Amniotic epithelial cell (primary cell): ENCODE measurements at regions not wholly inside any gene's neighbourhood (a gene's known extent, or its start where the extent isn't known, plus 50 kb on each side); places are given as distances from the start of the nearest gene placed in this dataset.

Source experiments
- DNase-seq: peaks from one replicate; pipeline ENCODE4 v3.0.0-alpha.2; 2010; ENCODE audit warnings: low read depth

DNA sequence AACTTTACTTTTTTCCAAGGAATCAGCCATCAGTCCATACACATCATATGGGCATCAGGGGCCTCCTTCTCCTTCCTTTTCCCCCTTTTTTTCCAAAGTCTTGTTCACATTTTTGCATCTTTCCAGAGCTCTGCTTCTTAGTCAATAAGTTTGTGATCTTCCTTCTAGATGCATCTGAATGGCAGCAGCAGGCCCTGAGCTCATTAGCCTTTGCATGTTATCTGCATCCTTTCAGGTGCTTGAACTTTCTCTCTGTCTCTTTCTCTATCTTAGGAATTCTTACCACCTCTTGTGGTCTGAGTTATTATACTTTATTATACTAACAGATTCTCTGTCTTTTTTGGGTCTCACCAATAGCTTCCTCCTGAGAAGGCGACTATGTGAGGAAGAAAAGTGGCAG, 312.4 kb upstream of the FANCL start:
- DNase-seq: no peak

GRCh38 chr2:58545300-58546280, 304.5 kb upstream of the FANCL start:
- no peak for DNase-seq

GRCh38 chr2:58543442-58543841, 302.3 kb upstream of the FANCL start:
- no peak for DNase-seq

DNA sequence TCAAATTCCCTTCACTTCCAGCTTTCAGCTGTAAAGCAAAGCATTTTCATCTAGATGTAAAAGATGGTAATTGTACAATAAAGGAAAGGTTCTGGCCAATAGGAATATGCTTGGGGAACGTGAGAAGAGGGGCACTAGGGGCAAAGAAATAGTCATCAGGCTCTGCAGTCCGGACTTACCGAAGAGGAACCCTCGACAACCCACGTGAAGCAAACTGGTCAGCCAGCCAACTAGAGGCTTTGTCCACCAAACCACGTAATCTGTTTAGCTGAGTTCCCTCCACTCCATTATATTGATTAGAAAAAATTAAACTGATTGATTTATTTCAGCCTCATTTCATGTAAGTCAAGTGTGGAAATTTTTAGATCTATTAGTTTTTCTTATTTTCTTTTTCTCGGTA, 300.4 kb upstream of the FANCL start:
- DNase-seq: no peak

DNA sequence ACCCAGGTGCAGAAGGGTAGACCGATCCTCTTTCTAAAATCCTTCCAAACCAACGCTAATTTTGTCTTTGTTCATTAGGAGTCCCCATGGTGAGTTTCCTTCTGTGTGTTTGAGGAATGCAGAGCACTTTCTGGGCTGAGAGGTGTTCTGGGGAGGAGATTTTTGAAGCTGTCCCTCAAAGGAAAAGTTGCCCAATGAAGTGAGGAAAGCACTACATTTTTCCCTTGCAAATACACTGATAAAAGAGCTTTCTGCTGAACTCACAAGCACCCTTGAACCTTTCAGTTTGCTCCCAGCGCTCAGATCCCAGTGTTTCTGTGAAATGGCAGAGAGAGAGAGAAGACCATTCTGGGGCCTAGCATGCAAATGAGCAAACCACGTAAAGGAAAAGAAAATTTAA, 299.6 kb upstream of the FANCL start:
- DNase-seq: peak; percentile 19

- DNase-seq: peak; percentile 14
Observed at GRCh38 chr2:58539973-58540372, 298.8 kb upstream of the FANCL start.

DNA sequence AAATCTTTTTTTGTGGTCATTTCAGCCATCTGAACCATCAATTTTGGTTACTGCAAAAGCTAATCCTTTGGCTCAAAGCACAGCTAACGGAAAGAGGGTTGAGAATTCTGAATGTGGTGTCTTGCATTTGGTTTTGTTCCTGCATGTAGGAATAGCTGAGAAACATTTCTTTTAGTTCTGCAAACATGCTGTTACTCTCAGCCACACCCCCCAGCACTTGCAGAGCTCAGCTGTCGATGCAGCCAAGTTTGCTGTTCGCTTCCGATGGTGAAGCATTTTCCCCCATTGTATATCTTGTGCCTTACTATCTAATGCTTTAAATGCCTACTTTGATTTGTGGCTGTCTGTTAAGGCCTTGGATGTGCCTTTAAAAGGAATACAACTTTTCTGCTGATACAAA, 294.9 kb upstream of the FANCL start:
- DNase-seq: no peak

DNA sequence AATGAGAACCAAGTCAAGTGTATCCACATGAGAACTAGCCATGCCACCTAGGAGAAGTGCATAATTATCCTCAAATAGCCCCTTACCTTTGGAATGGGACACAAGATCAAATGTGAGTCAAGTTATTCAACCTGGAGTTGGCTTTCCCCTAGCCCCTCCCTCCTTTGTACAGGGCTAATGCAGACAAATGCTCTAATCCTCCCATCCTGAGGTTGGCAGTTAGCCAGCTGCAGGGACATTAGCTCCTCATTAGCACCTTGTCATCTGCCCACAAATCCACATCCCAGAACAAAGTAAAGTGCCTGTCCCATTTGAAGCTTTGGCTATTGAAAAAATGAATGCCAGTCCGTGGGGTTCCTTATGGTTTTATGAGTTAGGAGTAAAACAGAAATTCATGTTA, 294.1 kb upstream of the FANCL start:
- DNase-seq: no peak

- no peak for DNase-seq
Observed at GRCh38 chr2:58533376-58533775, 292.3 kb upstream of the FANCL start.

DNA sequence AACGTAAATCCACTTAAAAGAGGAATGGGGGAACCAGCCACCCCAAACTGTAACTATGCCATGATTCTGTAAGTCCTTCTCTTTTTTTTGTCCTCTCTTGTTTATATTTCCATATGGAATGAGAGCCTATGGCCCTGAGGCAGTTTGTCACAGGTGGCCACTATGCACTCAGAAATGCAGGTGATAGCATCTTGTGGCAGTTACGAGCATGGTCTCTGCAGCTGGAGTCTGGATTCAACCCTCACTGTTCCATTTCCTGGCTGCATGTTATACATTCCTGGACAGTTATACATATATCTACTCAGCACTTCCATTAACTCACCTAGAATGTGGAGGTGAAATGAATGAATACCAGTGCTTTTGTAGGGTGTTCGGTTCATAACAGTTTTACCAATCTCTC, 291.5 kb upstream of the FANCL start:
- no peak for DNase-seq

DNA sequence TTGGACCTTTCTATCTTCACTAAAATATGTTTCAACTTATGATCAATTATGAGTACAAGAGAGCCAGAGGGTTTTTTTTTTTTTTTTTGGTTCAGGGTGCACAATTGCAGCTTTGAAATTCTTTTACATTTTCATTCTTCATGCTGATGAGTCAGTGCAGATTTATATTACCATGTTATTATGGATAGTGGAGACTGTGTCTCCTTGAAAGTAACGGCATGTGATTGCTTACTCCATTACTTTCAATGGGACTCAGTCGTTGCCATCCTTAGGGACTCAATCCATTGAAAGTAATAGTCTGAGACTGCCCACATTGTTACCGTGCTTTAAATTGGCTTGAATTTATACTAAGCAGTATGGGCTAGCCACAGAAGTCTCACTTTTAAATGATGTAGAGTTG, 286.5 kb upstream of the FANCL start:
- DNase-seq: no peak

GRCh38 chr2:58521803-58522554, 280.9 kb upstream of the FANCL start:
- no peak for DNase-seq

DNA sequence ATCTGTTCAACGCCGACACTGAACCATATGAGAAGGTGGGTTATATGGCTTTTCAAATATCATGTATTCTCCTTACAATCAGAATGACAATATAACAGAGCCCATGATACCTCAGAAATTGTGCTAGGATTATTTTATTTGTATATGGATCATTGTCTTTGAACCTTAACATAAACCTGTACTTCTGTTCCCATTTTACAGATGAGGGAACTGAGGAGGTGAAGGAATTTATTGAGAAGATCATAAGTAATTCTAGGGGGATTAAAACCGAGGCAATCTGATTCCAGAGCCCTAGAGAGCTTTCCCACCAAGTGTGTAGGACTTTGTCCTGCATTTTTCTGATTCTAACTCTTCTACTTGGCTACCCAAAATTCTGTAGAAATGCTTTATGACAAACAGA, 279.8 kb upstream of the FANCL start:
- DNase-seq: no peak

DNA sequence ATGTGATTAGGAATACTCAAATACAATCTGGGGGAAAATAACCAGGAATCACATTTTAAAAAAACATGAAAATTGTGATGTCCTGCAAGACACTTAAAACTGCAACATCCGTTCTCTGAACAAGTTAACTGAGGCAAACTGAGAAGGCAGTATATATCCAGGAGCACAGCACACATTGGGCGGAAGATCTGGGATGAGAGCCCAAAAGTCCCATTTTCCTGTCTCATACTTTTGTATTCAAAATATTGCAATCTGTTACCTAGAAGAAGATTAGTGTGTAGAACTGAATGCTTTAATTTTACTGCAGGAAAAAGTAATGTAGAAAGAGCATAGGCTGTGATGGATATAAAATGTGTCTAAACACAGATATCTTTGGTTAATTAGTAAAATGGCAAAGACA, 276.8 kb upstream of the FANCL start:
- no peak for DNase-seq

DNA sequence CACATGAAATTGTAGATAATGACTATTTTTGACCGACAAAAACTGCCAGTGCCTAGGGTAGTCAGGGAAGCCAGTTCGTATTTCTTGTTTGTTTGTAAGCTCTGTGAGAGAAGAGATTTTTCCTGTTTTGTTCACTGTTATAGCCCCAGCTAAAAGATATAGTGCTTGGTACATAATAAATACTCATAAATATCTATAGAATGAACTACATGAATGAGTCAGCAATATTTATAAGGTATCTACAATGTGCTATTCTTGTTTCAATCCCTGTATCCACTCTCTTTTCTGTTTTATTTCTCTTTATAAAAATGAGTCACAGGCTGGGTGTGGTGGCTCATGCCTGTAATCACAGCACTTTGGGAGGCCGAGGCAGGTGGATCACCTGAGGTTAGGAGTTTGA, 275.6 kb upstream of the FANCL start:
- DNase-seq: no peak

DNA sequence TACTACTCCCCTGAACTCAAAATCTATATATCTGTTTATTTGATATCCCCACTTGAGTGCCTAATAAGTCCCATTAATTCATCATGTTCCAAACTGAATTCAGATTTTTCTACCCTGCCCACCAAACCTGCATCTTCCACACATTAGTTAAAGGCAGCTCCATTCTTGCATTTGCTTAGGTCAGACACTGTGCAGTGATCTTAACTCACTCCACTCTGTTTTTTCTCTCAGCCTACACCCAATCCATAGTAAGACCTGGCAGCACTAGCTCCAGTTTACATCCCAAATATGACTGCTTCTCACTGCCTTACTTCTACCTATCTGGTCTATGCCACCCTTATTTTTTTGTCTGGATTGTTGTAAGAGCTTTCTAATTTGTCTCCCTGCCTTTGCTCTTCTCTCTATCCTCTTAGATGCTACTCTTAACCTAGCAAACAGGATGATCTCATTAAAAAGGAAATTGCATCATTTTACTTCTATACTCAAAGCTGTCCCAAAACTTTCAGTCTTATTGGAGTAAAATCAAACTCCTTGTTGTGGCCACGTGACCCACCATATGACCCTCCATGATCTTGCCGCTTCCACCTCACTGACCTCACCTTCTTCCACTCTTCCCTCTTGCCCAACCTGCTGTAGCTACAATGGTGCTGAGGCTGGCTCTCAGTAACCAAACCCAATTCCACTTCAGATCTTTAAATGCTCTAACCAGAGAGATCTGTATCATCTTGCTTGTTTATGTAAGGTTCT, 274.9 kb upstream of the FANCL start:
- no peak for DNase-seq

- DNase-seq: no peak
Observed at GRCh38 chr2:58514252-58514651, 273.1 kb upstream of the FANCL start.

DNA sequence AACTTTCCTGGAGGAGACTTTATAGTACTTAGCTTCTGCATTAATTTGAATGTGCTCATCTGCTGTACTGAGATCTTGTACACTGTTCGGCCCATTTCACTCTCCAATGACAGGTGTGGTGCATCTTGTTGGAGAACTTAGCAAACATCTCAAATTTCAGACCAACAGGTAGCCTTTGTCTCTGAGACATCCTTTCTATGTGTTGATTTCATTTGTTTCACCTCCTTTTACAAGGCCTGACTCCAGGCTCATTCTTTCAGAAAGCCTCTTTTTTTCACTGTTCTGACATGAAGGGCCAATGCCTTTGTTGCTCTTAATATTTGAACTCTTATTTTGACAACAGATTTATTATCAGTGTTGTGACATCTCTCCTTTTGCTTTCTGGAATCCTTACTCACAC, 271.8 kb upstream of the FANCL start:
- DNase-seq: no peak

DNA sequence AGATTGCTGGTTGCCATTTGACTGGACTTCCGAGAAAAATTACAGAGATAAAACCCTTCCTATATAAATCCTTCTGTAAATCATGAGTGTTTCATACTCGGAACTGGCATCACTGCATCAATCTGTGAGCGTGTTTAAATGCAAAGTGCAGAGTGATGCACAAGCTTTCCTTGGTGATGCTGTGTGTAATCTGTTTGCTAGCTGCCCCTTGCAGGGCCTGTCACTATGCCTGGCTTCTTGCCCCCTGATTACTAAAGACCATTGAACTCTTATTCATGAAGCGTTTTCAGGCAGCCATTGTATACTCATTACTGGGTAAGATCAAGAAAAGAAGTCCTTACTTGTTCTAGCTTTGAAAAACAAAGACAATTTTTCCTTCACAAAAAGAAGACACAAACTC, 266.9 kb upstream of the FANCL start:
- no peak for DNase-seq

GRCh38 chr2:58503918-58504317, 262.8 kb upstream of the FANCL start:
- no peak for DNase-seq

DNA sequence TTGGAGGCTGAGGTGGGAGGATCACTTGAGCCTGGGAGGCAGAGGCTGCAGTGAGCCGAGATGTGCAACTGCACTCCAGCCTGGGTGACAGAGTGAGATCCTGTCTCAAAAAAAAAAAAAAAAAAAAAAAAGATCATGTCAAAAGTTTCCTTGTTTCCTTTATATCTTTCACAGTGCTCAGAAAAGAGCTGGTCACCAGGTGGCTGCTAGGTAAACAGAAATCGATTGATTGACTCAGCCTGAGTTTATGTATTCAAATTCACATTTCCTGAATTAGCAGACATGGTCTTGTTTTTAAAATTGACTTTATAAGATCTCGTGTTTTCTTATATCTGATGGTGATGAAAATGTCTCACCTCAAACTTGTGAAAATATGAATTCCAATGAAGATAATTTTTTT, 261.8 kb upstream of the FANCL start:
- DNase-seq: no peak

DNA sequence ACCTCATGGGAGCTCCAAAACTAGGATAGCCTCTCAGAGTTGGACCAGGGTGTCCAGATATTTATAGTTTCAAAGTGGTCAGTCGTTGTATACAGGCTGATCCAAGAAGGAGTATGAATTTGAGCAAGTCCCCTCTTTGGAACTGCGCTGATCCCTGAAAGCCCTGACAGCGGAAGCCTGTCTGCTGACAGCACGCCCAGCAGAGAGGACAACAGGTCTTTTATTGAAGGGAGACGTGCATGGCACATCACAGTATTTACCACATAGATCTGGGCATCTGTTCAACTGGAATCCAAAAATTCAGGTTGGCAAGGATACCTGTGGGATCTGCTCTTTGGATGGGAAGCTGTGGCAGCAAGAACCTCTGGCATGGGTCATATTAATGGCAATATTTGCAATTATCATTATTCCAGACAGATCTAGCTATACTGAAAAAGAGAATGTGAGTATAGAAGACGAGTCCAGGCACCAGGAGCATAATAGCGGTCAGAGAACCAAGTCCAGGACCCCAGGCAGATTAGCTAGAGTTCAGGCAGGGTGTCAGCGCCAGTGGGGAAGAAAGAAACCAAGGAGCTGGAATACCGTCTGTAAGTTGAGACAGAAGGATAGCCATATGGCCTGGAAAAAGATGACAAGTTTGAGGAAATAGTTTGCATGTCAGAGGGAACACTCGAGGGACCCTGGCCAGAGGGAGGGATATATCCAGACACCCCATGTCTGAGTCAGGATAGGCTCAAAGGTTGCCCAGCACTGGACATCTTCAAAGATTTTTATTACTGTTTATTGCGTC, 260.4 kb upstream of the FANCL start:
- DNase-seq: no peak
